NCI-H2081 (cell line): ENCODE measurements at regions not wholly inside any gene's neighbourhood (a gene's known extent, or its start where the extent isn't known, plus 50 kb on each side); places are given as distances from the start of the nearest gene placed in this dataset.
"Not testable (repeated sequence)": the region's sequence is repeated elsewhere in the genome, so short reads cannot be mapped to it uniquely, and the experiment has no call there.

Source experiments
- DNase-seq, 2 experiments: peaks; one replicate each; lab custom pipeline; 2025; lab: John Stamatoyannopoulos, UW

DNA sequence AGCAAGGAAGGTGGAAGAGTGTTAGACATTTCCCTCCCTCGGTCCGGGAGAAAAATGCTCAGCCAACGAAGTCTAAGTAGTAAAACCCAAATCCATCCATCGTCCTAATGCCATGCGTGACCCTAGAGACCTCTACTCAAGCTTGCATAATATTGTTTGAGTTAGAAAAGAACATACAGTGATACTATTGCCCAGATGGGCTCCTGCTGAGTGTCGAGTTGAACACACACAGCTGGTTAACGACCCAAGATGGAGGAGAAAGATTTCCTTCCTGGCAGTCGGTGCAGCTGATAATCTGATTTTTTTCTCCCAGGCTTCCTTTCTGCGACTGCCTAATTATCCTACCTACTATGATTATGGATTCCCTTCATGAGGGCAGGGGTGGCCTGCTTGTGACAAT is 164.4 kb upstream of the KCNG1 start:
- DNase-seq, result peak in 1 of 2 experiments; percentile 8

GRCh38 chr20:51185861-51186260 is 163.0 kb upstream of the KCNG1 start:
- DNase-seq, result no peak

- no peak for DNase-seq
These were observed 162.4 kb upstream of the KCNG1 start for GRCh38 chr20:51185277-51185676.

DNA sequence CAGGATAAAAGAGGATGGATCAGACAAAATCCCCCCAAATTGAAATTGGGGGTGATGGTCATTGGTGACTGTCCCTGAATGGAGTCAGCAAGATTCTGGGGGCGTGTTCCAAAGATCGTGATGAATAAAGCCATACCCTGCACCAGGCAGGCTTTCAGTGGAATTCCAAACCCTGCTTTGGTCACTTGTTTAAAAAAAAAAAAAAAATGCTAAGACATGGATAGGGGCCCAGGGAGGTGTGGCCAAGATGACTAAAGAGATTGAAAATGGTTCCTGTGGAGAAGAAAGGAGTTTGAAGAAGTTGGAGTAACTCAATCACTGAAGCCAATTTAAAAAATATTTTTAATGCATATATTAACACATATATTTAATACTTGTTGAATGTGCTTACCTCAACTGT is 161.4 kb upstream of the KCNG1 start:
- DNase-seq, result no peak

DNA sequence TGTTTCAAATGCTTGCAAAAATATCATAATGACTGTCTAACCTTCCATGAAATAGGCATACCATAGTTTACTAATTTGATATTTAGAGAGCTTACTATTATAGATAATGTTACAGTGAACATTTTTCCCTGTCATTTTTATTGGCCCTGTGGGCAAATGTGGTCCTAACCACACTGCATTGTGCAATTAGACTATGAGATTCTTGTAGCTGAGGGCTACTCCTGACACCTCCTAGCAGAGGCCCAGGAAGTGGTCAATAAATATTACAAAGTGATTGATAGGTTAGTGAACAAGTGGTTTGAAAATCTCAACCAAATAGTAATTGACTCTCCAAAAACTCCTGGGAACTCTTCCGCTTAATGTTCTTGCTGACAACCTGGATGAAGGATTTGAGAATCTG is 160.5 kb upstream of the KCNG1 start:
- no peak for DNase-seq

DNA sequence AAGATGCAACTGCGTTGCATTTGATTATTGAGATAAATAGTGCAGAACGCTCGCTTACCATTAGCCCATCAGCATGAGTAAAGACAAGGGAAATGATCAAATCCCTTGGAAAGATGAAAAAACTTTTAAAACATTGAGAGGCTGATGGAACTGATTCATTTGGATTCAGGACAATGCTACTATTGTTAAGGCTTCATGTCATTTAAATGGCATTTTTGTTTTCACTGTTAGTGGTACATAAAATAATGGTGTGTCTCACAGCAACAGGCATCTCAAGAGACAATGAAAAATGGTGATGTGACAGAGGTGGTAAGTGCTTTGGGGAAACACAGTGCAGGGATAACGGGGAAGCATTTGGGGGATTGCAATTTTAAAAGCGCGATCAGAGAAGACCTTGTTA is 159.7 kb upstream of the KCNG1 start:
- DNase-seq, result no peak

DNA sequence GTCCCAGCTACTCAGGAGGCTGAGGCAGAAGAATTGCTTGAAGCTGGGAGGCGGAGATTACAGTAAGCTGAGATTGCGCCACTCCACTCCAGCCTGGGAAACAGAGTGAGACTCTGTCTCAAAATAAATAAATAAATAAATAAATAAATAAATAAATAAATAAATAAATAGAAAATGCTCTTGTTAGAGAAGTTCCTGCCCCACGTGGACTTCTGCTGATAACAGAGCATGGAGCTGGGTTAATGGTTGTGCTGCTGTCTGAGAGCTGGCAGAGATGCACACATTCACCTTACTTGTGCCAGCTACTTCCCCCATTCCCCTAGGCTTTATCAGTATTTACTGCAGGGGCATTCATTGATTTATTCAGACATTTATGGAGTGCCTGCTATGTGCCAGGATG is 155.2 kb upstream of the KCNG1 start:
- DNase-seq, result no peak

- DNase-seq, result no peak
These were observed 154.0 kb upstream of the KCNG1 start for GRCh38 chr20:51176876-51177275.

DNA sequence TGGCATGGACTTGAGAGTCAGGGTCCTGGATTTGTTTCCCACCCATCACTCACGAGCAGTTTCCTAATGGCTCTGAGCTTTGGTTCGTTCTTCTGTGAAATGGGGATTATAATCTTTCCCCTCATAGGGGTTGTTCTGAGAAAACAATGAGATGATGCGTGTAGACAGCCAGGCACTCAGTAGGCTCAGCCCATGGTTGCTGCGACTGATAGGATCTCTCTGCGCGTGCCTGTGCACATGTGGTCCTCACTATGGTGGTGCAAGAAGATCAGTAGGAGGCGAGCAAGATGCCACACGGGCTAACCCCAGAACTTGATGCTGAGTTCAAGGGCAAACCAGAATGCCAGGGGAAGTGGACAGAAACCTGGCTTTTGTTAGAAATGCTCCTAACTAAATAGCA is 153.5 kb upstream of the KCNG1 start:
- DNase-seq, result no peak

- DNase-seq, result no peak
These were observed 152.8 kb upstream of the KCNG1 start for GRCh38 chr20:51175724-51176123.

DNA sequence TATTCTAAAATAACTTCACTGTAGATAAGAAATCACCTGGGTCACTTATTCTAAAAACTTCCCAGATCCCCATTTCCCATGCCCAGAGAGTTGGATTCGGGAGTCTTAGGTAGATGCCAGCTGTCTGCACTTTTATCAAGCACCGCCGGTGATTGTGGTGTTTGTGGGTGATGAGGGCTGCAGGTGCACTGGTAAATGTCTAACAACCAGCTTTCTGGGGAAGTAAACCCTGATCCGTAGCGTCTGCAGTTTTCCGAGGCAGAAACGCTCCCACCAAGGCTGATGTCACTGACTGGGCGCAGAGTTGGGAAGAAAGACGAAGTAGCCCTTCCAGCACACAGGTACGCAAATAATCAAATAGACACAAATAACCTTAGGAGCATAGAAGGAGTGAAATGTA is 152.2 kb upstream of the KCNG1 start:
- DNase-seq, result no peak

GRCh38 chr20:51174536-51174935 is 151.6 kb upstream of the KCNG1 start:
- DNase-seq, result no peak

DNA sequence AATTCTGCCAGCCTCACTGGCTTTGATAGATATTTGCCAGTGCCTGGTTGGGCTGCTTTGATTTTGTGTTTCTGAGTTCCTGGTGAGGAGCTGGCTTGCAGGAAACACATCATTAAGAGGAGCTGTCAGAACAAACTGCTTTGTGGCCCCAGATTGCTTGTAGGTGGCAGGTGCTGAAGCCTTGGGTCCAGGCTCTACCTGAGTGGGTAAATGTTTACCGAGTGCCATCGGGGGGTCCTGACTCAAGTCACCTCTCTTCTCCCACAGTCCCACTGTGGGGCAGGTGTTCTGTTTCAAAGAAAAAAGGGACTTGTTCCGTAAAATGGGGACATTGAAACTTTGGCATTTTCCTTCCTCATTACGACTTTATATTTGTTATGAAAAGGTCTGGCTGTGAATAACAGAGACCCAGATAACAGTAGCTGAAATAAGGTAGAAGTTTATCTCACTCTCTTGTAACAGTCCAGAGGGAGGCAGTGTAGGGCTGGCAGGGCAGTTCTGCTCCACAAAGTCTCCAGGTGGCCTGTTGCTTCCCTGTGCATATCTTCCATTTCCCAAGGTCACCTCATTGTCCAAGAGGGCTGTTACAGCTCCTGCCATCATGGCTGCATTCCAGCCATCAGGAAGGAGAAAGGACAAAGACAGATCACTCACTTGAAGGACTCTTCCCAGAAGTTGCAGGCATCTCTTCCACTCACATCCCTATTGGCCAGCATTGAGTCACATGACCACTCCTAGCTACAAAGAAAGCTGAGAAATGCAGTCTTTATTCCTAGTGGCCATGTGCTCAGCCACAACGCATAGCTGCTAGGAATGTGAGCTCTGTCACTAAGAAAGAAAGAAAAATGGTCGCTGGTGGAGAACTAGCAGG is 149.9 kb upstream of the KCNG1 start:
- DNase-seq, result peak in 1 of 2 experiments; percentile 4

DNA sequence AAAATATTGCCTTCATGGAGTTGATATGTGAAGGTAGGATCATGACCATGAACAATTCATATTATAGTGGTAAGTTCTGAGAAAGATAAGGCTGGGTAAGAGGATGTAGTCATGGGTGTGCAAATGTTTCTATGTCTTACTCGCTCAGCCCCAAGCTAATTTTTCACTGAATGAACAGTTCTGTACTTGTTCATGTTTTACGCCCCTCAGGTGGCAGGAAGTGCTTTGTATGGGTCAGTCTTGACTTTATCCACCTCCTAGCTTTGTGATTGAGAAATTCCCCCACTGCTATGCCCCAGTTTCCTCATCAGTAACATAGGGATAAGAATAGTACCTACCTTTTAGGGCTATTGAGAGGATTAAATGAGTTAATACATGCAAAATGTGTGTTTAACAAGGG is 148.2 kb upstream of the KCNG1 start:
- DNase-seq, result no peak

- no peak for DNase-seq
These were observed 146.9 kb upstream of the KCNG1 start for GRCh38 chr20:51169813-51170212.

GRCh38 chr20:51167911-51168310 is 145.0 kb upstream of the KCNG1 start:
- not testable (repeated sequence) for DNase-seq

- no peak for DNase-seq
These were observed 143.6 kb upstream of the KCNG1 start for GRCh38 chr20:51166489-51166888.

GRCh38 chr20:51165131-51165530 is 142.2 kb upstream of the KCNG1 start:
- no peak for DNase-seq

DNA sequence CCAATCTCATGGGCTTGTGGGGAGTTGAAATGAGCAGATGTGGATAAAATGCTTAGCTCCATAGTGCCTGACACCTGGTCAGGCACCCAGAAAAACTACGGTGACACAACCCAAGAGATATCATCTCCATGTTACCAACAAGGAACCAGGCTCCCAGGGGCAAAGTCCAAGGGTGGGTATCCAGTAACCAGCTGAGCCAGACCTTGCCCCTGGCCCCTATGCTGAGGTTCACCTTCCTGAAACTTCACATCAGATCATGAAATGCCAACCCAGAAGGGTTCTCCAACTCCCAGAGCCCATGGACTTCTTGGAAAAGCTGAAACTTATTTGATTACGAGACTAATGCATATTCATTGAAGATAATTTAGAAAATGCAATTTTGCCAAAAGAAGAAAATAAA is 141.8 kb upstream of the KCNG1 start:
- DNase-seq, result no peak

DNA sequence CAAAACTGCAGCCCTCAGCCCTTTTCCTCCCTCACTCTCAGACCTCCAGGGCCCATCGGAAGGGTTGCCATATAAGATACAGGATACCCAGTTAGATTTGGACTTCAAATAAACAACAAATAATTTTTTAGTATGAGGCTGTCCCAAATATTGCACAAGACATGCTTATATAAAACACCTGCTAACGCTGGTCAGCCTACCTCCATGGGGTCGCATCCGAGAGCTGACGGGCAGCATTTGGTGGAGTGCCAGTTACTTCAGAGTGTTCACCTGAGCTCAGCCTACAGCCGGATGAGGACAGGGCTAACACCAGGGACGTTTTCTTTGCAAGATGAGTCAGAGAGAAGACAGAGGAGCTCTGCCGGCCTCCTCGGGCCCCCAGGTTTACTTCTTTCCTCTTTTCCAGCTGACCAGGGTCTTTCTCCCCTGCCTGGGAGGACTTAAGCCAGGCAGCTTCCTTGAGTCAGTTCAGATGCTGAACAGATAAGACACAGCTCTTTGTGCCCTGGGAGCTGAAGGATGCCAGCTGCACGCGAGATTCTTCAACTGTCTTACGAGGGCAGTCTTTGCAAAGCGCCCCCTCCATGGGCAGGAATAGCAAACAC is 141.2 kb upstream of the KCNG1 start:
- no peak for DNase-seq

- no peak for DNase-seq
These were observed 139.1 kb upstream of the KCNG1 start for GRCh38 chr20:51162015-51162414.

- DNase-seq, result no peak
These were observed 137.9 kb upstream of the KCNG1 start for GRCh38 chr20:51160821-51161220.

DNA sequence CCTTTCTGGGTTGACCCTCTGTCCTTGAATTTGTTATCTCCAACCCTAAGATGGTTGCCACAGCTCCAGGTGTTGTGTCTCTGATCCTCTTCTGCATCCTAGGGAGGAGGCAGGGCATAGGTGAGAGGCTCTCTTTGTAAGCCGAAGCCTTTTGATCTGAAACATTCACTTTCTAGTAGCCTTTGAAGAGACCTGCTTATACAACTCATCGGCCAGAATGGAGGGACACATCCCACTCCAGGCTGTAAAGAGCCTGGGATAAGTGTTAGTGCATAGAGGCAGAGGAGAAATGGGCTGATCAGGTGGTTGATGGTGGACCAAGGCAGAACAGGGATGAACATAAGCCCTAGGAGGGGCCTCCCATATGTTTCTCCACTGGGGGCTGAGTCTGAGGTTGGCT is 137.1 kb upstream of the KCNG1 start:
- no peak for DNase-seq

DNA sequence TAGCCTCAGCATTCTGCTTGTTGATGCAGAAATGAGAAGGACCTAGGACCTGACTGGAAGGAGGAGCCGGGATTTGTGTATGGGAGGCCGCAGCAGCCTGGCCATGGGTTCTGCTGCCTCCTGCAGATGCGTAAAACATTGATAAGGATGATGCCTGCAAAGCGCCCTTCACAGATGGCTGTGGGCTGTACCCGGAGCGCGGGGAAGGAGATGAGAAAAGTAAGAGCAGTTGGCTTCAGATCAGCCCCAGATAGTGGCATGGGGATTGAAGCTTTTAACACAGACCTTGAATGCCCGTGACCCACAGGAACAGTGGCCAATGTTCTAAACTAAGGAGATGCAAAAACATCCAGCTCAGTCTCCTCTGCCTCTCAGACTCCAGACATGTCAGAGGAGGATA is 136.4 kb upstream of the KCNG1 start:
- DNase-seq, result no peak
